Panc1 (cell line): ENCODE measurements at regions not wholly inside any gene's neighbourhood (a gene's known extent, or its start where the extent isn't known, plus 50 kb on each side); places are given as distances from the start of the nearest gene placed in this dataset.
"Not testable (repeated sequence)": the region's sequence is repeated elsewhere in the genome, so short reads cannot be mapped to it uniquely, and the experiment has no call there.

Experiments used
- POLR2AphosphoS5 ChIP-seq: IDR thresholded peaks from 2 replicates; pipeline ENCODE4 v1.6.1; 2012; ENCODE audit warnings: mild to moderate bottlenecking, low read depth, low read length, moderate library complexity
- SIN3A ChIP-seq: IDR thresholded peaks from 2 replicates; pipeline ENCODE4 v1.6.1; 2012; ENCODE audit warnings: low read depth, mild to moderate bottlenecking, low read length, moderate library complexity, borderline replicate concordance; ENCODE audit not compliant: insufficient read depth
- TF ChIP-seq, protein P1 (sequence below): fragments of 450-650 bp; IDR thresholded peaks from 2 replicates; pipeline ENCODE4 v1.5.1; 2017; ENCODE audit warnings: mild to moderate bottlenecking
- TF ChIP-seq, protein P2 (sequence below), 2 experiments: IDR thresholded peaks; 2 replicates each; pipeline ENCODE4 v1.6.1; 2011 to 2012; ENCODE audit warnings: low read depth in 2 of 2, control low read depth in 1 of 2, low read length in 1 of 2, mild to moderate bottlenecking in 1 of 2, moderate library complexity in 1 of 2; ENCODE audit not compliant: insufficient read depth in 1 of 2

DNA sequence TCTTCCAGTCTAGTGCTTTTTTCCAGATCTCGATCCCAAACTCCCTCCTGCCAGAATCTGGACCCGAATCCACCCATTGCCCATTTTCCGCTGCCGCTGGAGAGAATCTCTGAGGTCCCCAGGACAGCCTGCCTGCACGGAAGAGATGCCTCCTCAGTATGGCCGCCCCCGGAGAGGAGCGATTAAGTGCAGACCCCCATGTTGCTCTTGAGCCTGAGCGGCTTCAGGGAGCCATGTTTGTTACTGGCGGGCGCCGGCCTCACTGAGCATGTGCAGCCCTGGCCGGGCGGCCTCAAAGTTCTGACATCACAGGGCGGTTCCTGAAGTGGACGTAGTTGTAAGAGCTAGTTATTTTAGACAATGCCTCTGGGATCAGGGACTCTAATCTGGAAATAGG, 1342.9 kb downstream of the SPATA31A7 start:
- TF ChIP-seq, protein P1, sequence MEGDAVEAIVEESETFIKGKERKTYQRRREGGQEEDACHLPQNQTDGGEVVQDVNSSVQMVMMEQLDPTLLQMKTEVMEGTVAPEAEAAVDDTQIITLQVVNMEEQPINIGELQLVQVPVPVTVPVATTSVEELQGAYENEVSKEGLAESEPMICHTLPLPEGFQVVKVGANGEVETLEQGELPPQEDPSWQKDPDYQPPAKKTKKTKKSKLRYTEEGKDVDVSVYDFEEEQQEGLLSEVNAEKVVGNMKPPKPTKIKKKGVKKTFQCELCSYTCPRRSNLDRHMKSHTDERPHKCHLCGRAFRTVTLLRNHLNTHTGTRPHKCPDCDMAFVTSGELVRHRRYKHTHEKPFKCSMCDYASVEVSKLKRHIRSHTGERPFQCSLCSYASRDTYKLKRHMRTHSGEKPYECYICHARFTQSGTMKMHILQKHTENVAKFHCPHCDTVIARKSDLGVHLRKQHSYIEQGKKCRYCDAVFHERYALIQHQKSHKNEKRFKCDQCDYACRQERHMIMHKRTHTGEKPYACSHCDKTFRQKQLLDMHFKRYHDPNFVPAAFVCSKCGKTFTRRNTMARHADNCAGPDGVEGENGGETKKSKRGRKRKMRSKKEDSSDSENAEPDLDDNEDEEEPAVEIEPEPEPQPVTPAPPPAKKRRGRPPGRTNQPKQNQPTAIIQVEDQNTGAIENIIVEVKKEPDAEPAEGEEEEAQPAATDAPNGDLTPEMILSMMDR: not testable (repeated sequence)
- not testable (repeated sequence) for TF ChIP-seq POLR2AphosphoS5, SIN3A
- TF ChIP-seq, protein P2, sequence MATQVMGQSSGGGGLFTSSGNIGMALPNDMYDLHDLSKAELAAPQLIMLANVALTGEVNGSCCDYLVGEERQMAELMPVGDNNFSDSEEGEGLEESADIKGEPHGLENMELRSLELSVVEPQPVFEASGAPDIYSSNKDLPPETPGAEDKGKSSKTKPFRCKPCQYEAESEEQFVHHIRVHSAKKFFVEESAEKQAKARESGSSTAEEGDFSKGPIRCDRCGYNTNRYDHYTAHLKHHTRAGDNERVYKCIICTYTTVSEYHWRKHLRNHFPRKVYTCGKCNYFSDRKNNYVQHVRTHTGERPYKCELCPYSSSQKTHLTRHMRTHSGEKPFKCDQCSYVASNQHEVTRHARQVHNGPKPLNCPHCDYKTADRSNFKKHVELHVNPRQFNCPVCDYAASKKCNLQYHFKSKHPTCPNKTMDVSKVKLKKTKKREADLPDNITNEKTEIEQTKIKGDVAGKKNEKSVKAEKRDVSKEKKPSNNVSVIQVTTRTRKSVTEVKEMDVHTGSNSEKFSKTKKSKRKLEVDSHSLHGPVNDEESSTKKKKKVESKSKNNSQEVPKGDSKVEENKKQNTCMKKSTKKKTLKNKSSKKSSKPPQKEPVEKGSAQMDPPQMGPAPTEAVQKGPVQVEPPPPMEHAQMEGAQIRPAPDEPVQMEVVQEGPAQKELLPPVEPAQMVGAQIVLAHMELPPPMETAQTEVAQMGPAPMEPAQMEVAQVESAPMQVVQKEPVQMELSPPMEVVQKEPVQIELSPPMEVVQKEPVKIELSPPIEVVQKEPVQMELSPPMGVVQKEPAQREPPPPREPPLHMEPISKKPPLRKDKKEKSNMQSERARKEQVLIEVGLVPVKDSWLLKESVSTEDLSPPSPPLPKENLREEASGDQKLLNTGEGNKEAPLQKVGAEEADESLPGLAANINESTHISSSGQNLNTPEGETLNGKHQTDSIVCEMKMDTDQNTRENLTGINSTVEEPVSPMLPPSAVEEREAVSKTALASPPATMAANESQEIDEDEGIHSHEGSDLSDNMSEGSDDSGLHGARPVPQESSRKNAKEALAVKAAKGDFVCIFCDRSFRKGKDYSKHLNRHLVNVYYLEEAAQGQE (IDR thresholded peaks at IDR 0.05; ENCODE audit: insufficient read depth in 1 of 2, low read depth in 2 of 2, low read length in 1 of 2): not testable (repeated sequence)
